ENCODE measurements at regions not wholly inside any gene's neighbourhood (a gene's known extent, or its start where the extent isn't known, plus 50 kb on each side); places are given as distances from the start of the nearest gene placed in this dataset.

- DNase-seq (ENCODE audit: low read depth, low spot score), result no peak
Measured at GRCh38 chr12:127398016-127398710, 868.8 kb upstream of the TMEM132C start.

DNA sequence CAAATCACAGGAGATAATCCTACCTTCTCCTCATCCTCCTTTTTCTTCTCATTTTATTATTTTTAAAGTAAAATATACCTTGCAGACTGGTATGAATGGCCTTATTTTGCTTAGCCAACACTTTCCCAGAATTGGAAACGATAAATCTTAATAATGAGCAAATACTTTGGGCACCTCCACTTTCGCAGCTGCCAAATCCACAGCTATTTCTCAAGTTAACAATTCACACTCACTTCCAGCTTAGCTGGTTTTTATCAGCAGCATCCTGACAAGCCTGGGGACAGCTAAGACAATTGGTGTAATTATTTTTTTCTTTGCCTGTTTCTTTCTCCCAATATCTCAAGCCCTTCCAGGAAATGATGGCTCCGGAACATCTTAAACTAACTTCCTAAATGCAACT lies 867.5 kb upstream of the TMEM132C start:
- DNase-seq (ENCODE audit: low read depth, low spot score), result no peak

DNA sequence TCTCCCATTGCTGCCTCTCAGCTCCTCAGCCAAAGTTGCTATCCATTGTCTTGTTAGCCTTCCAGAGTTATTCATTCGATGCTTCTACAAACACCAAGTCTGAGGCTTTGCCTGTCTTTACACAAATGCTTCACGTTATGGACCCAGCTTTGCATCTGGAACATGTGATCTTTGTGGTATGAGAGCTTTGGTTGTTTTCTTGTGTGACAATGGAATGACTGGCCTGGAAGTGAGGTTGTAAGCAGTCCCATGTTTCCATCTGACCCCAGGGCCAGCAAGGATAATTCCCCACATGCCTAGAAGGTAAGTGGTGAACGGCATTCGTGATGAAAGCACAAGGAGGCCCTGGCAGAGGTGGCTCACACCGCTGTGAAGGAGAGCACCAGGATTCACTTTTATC lies 866.7 kb upstream of the TMEM132C start:
- no peak for DNase-seq (ENCODE audit: low read depth, low spot score)

DNA sequence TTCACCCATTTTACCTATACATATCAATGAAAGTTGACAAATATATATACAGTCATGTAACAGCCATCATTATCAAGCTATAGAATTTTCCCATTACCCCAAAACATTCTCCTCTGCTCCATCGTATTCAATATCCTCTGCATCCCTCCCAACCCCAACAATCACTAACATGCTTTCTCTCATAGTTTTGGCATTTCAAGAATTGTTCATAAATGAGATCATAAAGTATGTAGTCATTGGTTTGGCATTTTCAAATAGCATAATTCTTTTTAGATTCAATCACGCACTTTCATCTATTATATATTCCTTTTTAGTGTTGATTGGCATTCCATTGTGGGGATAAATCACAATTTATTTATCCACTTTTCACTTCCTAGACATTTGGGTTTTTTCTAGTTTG lies 866.0 kb upstream of the TMEM132C start:
- DNase-seq (ENCODE audit: low read depth, low spot score), result no peak

DNA sequence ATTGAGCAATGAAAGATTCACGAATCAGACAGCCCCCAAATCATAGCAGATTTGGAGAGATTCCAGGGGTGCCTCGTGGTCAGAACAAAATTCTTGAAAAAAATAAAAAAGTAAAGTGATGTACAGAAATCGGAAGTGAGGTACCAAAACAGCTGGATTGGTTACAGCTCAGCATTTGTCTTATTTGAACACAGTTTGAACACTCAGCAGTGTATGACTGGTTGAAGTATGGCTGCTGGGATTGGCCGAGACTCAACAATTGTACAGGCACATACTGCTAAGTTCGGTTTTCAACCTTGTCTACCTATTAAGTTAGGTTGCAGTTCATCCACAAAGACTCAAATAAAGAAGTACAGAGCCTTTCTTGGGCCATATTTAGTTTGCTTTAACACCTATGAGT lies 865.4 kb upstream of the TMEM132C start:
- DNase-seq (ENCODE audit: low read depth, low spot score), result no peak

GRCh38 chr12:127411166-127411915 lies 855.6 kb upstream of the TMEM132C start:
- DNase-seq (ENCODE audit: low read depth, low spot score), result no peak

- DNase-seq (ENCODE audit: low read depth, low spot score), result no peak
Measured at GRCh38 chr12:127411981-127412380, 855.0 kb upstream of the TMEM132C start.

DNA sequence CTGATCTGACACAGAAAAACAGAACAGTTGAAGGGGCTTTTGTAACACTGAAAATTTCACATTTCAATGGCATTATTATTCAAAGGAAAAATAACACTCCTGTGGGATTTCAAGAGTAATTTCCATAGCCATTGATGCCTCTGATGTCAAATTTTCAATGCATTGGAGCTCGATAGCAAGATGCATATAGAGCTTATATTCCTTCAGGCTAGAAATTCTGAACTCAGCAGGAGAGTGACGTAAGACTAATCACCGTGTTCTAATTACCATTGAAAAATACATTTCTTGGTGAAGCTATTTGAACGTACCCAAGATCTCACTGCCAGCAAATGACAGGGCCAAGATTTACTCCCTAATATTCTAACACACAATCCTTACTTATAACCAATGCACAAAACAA lies 854.1 kb upstream of the TMEM132C start:
- DNase-seq (ENCODE audit: low read depth, low spot score), result no peak

- no peak for DNase-seq (ENCODE audit: low read depth, low spot score)
Measured at GRCh38 chr12:127414186-127414585, 852.8 kb upstream of the TMEM132C start.

- no peak for DNase-seq (ENCODE audit: low read depth, low spot score)
Measured at GRCh38 chr12:127414636-127415035, 852.3 kb upstream of the TMEM132C start.

DNA sequence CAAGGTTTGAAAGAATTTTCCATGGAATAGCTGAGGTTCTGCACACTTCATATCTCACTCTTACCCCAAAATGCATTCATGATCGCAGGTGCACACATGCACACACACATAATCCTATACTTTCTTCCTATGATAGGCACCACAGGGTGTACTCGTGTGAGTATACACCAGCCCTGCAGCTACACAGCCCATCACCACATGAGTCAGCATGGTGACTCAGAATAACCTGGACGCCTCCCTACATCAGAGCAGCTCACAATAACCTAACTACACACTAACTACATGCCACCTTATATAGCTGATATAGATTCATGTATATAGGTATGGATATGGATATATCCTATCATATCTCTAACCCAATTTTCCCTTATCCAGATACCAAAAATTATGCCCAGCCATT lies 850.2 kb upstream of the TMEM132C start:
- DNase-seq (ENCODE audit: low read depth, low spot score), result no peak

DNA sequence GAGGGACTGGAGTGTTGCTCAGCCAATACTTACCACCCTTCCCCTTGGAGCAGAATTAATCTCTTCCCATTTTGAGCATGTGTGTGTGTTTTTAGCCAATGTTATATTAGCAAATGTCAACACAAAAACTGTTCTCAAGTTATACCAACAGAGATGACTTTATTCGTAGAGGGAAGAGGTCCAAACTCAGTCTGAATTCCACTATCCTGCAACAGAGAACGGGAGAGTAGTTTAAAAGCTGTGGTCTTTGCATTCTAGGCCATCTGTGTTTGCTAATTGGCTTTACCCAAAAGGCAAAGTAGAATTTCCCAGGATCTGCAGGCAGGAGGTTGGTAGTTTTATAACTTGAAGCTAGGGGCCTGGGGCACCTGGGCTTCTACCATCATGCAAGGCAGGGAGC lies 847.9 kb upstream of the TMEM132C start:
- no peak for DNase-seq (ENCODE audit: low read depth, low spot score)

- DNase-seq (ENCODE audit: low read depth, low spot score), result no peak
Measured at GRCh38 chr12:127421614-127422013, 845.4 kb upstream of the TMEM132C start.

GRCh38 chr12:127422935-127423566 lies 843.9 kb upstream of the TMEM132C start:
- DNase-seq (ENCODE audit: low read depth, low spot score), result no peak

GRCh38 chr12:127425474-127425873 lies 841.5 kb upstream of the TMEM132C start:
- no peak for DNase-seq (ENCODE audit: low read depth, low spot score)

- no peak for DNase-seq (ENCODE audit: low read depth, low spot score)
Measured at GRCh38 chr12:127428420-127428819, 838.5 kb upstream of the TMEM132C start.

DNA sequence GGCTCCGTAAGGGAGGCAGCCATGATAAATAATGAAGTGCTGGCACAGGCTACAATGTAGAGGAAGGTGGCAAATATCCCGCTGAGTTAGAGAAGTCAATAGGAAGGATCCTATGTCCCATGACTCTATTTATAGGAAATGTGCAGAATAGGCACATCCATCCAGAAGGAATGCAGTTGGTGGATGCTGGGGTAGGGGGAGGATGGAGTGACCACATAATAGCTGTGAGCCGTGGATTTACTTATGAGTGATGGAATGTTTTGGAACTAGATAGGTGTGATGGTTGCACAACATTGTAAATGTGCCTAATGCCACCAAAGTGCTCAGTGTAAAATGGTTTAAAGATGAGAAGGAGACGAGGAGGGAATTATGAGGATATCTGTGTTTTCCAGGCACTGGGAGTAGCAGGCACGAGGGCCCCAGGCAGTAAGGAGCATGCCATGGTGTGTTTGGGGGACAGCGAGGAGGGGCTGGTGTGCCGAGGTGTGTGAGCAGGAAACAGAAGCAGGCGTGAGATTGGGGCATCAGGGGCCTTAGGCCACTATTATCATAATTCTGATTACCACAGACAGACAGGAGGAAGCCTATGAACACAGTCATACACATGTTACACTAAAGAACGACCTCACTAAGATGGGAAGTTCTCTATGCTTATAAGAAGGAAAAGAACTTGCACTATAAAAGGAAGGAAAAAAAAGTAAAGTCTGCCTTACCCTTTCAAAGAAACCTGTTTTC lies 837.3 kb upstream of the TMEM132C start:
- DNase-seq (ENCODE audit: low read depth, low spot score), result no peak

DNA sequence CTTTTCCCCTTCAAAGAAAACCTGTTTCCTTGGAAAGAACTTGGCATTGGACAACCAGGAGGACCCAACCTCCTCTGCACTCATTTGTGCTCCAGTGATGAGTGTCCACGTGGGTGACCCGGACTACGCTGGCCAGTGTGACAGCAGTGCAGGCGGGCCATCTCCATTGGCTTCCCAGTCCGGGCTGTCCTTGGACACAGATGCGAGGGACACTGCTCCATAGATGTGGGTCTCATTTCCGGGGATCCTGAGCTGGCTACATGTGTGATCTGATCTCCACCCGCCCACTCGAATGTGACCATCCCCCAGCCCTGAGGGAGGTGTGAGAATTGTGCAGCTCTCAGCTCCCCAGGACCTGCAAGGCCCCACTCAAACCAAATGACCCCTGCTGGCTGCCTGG lies 836.6 kb upstream of the TMEM132C start:
- DNase-seq (ENCODE audit: low read depth, low spot score), result no peak

- DNase-seq (ENCODE audit: low read depth, low spot score), result no peak
Measured at GRCh38 chr12:127431177-127431576, 835.8 kb upstream of the TMEM132C start.

DNA sequence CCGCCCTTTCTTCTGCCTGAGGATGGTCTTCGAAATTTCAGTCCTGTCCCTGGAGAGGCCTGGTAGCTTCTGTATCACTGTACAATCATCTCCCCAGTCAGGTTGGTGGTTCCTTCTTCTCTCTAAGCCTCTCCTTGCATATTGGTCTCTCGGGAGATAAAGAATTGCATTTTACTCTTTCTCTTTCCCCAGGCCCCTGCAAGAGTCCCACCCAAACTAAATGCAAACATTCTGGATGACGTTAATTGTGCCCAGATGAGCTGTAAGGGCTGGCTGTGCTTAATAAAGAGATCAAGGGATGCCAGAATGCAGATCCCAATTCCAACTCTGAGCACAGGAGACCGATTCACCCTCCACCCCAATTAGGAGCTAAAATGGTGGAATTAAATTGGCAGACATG lies 835.4 kb upstream of the TMEM132C start:
- DNase-seq (ENCODE audit: low read depth, low spot score), result no peak

GRCh38 chr12:127435439-127435838 lies 831.5 kb upstream of the TMEM132C start:
- DNase-seq (ENCODE audit: low read depth, low spot score), result no peak
